ENCODE measurements at regions not wholly inside any gene's neighbourhood (a gene's known extent, or its start where the extent isn't known, plus 50 kb on each side); places are given as distances from the start of the nearest gene placed in this dataset.

DNA sequence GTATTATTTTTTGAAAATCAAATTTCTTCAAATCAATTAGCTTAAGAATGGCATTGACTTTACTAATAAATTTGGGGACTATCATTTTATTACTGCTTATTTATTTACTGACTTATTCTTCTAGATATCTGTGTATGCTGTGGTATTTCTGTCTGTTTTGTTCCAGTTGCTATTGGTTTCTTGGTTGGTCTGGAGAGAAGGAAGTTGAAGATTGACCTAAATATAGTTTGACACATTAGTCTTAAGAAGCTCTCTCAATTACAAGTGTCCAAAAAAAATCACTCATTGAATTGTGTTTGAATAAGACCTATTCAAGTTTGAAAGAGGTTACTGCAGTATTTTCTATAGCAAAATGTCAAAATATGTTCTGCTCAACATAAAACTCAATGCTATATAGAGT, 153.3 kb upstream of the KYNU start:
- no peak for FAIRE-seq

DNA sequence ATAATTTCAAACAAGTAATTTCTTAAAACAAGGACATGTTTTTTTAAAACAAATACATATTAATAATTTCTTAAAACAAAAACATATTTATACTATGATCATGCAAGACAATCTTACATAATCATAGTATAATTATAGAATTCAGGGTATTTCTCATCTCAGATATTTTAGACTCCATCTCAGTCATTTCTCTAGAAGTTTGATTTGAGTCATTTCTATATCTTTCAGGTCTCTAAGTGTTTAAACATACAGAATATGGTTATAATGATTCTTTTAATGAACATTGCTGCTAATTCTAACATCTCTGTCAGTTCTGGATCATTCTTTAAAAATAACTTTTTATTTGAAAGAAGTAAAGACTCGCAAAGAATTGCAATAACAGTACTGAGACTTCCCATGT, 154.2 kb upstream of the KYNU start:
- ChIA-PET CTCF (no interaction called here), POLR2A (no interaction called here)
- no peak overlapping the region for H3K4me2 ChIP-seq
- FAIRE-seq (no peak), ATAC-seq (no peak), DNase-seq (ENCODE audit: low read depth in 1 of 2, low spot score in 1 of 2) (no peak)
- TF ChIP-seq RNF2 (IDR thresholded peaks at IDR 0.05; ENCODE audit: borderline replicate concordance, low read depth) = no peak
- no peak for TF ChIP-seq EHF (CRISPR knock-in tag; IDR thresholded peaks at IDR 0.05)
- TF ChIP-seq POLR2AphosphoS2 (conservative IDR thresholded peaks at IDR 0.05; ENCODE audit: low read length) = no peak
- no peak for TF ChIP-seq ESRRA (IDR thresholded peaks at IDR 0.05; ENCODE audit: borderline replicate concordance, low read length)
- TF ChIP-seq FOSB (CRISPR knock-in tag; IDR thresholded peaks at IDR 0.05) = no peak
- TF ChIP-seq, protein P1, sequence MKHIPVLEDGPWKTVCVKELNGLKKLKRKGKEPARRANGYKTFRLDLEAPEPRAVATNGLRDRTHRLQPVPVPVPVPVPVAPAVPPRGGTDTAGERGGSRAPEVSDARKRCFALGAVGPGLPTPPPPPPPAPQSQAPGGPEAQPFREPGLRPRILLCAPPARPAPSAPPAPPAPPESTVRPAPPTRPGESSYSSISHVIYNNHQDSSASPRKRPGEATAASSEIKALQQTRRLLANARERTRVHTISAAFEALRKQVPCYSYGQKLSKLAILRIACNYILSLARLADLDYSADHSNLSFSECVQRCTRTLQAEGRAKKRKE (CRISPR knock-in tag; IDR thresholded peaks at IDR 0.05; ENCODE audit: low read depth) = no peak
- TF ChIP-seq HDAC2 (IDR thresholded peaks at IDR 0.05) = no peak
- TF ChIP-seq FOXS1 (CRISPR knock-in tag; IDR thresholded peaks at IDR 0.05) = no peak
- TF ChIP-seq ZNF302 (CRISPR knock-in tag; IDR thresholded peaks at IDR 0.05) = no peak
- TF ChIP-seq MAFK (IDR thresholded peaks at IDR 0.05; ENCODE audit: partially characterized antibody) = no peak
- TF ChIP-seq NFE2L2 (conservative IDR thresholded peaks at IDR 0.05; ENCODE audit: low read length) = no peak
- TF ChIP-seq CEBPB (IDR thresholded peaks at IDR 0.05) = no peak
- TF ChIP-seq TP53 (CRISPR knock-in tag; IDR thresholded peaks at IDR 0.05) = no peak
- no peak overlapping the region for H3K27ac ChIP-seq
- H3K4me3 ChIP-seq = no peak overlapping the region
- H3K4me1 ChIP-seq = 0 out of 3 replicates have a peak, but pooled peaks cover 6% of the 10 kb centered on the region
- H3K9me3 ChIP-seq = no peaks in the 10 kb centered on the region; the same call in 2 of the 3 replicates
- 86% methylated on average over 1 of the region's 1 CpG for WGBS (ENCODE audit: missing lambda C conversion rate)

More for the DNA sequence above, 153.3 kb upstream of the KYNU start:
- POLR2A ChIA-PET = no interaction called here
- DNase-seq (ENCODE audit: low read depth in 1 of 2, low spot score in 1 of 2) = no peak
- CTCF ChIA-PET = no interaction called here
- Histone ChIP-seq H3K9me3 (no peaks in the 10 kb centered on the region; the same call in 2 of the 3 replicates), H3K4me1 (0 out of 3 replicates have a peak, but pooled peaks cover 6% of the 10 kb centered on the region), H3K4me3 (no peak overlapping the region), H3K27ac (no peak overlapping the region), H3K4me2 (no peak overlapping the region)
- TF ChIP-seq CHD2 (IDR thresholded peaks at IDR 0.05; ENCODE audit: low read length, partially characterized antibody) (no peak), RNF2 (IDR thresholded peaks at IDR 0.05; ENCODE audit: borderline replicate concordance, low read depth) (no peak), HOXB5 (CRISPR knock-in tag; IDR thresholded peaks at IDR 0.05) (no peak), EHF (CRISPR knock-in tag; IDR thresholded peaks at IDR 0.05) (no peak), ZSCAN20 (CRISPR knock-in tag; IDR thresholded peaks at IDR 0.05) (no peak), PHF8 (IDR thresholded peaks at IDR 0.05; ENCODE audit: borderline replicate concordance, low read depth) (no peak), ESRRA (IDR thresholded peaks at IDR 0.05; ENCODE audit: borderline replicate concordance, low read length) (no peak), JUN (IDR thresholded peaks at IDR 0.05) (no peak), MYC (IDR thresholded peaks at IDR 0.05; ENCODE audit: borderline replicate concordance, low read length) (no peak), CBX2 (IDR thresholded peaks at IDR 0.05; ENCODE audit: borderline replicate concordance, low read depth) (no peak)
- TF ChIP-seq, protein P2, sequence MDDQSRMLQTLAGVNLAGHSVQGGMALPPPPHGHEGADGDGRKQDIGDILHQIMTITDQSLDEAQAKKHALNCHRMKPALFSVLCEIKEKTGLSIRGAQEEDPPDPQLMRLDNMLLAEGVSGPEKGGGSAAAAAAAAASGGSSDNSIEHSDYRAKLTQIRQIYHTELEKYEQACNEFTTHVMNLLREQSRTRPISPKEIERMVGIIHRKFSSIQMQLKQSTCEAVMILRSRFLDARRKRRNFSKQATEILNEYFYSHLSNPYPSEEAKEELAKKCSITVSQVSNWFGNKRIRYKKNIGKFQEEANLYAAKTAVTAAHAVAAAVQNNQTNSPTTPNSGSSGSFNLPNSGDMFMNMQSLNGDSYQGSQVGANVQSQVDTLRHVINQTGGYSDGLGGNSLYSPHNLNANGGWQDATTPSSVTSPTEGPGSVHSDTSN (IDR thresholded peaks at IDR 0.05) = no peak
- TF ChIP-seq, protein P1 (CRISPR knock-in tag; IDR thresholded peaks at IDR 0.05; ENCODE audit: low read depth) = no peak
- TF ChIP-seq, protein P3, sequence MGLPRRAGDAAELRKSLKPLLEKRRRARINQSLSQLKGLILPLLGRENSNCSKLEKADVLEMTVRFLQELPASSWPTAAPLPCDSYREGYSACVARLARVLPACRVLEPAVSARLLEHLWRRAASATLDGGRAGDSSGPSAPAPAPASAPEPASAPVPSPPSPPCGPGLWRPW (IDR thresholded peaks at IDR 0.05) = no peak
- no peak for ATAC-seq

DNA sequence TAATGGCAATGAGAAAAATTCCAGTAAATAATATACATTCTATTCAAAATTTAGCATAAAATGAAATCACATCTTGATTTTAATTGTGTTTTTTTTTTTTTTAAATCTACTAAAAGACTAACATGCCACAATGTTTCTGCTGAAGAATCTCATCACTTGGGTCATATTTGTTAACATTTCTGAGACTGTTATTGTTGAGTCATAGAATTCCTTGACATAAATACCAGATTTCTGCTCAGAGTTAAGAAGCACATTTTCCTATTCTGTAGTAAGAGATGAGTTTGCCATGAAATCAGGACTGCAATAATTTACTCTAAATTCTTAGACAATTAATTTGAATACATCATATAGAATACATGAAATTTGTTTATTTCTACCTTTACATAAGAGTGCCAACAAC, 154.9 kb upstream of the KYNU start:
- Histone ChIP-seq H3K4me2 (no peak overlapping the region), H3K4me1 (0 out of 3 replicates have a peak, but pooled peaks cover 6% of the 10 kb centered on the region), H3K4me3 (no peak overlapping the region), H3K9me3 (no peaks in the 10 kb centered on the region), H3K27ac (no peak overlapping the region)
- FAIRE-seq (no peak), ATAC-seq (no peak), DNase-seq (ENCODE audit: low read depth in 1 of 2, low spot score in 1 of 2) (no peak)
- ChIA-PET POLR2A (no interaction called here), CTCF (no interaction called here)
- TF ChIP-seq, protein P4, sequence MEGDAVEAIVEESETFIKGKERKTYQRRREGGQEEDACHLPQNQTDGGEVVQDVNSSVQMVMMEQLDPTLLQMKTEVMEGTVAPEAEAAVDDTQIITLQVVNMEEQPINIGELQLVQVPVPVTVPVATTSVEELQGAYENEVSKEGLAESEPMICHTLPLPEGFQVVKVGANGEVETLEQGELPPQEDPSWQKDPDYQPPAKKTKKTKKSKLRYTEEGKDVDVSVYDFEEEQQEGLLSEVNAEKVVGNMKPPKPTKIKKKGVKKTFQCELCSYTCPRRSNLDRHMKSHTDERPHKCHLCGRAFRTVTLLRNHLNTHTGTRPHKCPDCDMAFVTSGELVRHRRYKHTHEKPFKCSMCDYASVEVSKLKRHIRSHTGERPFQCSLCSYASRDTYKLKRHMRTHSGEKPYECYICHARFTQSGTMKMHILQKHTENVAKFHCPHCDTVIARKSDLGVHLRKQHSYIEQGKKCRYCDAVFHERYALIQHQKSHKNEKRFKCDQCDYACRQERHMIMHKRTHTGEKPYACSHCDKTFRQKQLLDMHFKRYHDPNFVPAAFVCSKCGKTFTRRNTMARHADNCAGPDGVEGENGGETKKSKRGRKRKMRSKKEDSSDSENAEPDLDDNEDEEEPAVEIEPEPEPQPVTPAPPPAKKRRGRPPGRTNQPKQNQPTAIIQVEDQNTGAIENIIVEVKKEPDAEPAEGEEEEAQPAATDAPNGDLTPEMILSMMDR (IDR thresholded peaks at IDR 0.05) = no peak
- no peak for TF ChIP-seq HOXB13 (CRISPR knock-in tag; IDR thresholded peaks at IDR 0.05; ENCODE audit: low read depth)
- TF ChIP-seq EHF (CRISPR knock-in tag; IDR thresholded peaks at IDR 0.05) = no peak
- no peak for TF ChIP-seq RARB (CRISPR knock-in tag; IDR thresholded peaks at IDR 0.05)
- TF ChIP-seq FOSB (CRISPR knock-in tag; IDR thresholded peaks at IDR 0.05) = no peak
- no peak for TF ChIP-seq ESRRA (IDR thresholded peaks at IDR 0.05; ENCODE audit: borderline replicate concordance, low read length)
- no peak for TF ChIP-seq CHD4 (IDR thresholded peaks at IDR 0.05; ENCODE audit: borderline replicate concordance)
- no peak for TF ChIP-seq KDM1A (IDR thresholded peaks at IDR 0.05; ENCODE audit: low read depth)
- TF ChIP-seq CHD2 (IDR thresholded peaks at IDR 0.05; ENCODE audit: low read length, partially characterized antibody) = no peak
- TF ChIP-seq, protein P2 (IDR thresholded peaks at IDR 0.05) = no peak
- no peak for TF ChIP-seq CBX2 (IDR thresholded peaks at IDR 0.05; ENCODE audit: borderline replicate concordance, low read depth)
- TF ChIP-seq JUNB (IDR thresholded peaks at IDR 0.05) = no peak
- no peak for TF ChIP-seq TFCP2L1 (CRISPR knock-in tag; IDR thresholded peaks at IDR 0.05)

Measured in A549 (cell line).